ENCODE measurements at regions not wholly inside any gene's neighbourhood (a gene's known extent, or its start where the extent isn't known, plus 50 kb on each side); places are given as distances from the start of the nearest gene placed in this dataset.
A peak's percentile ranks its signal among the peaks of the same experiment; 100 is the strongest.
"Not testable (repeated sequence)": the region's sequence is repeated elsewhere in the genome, so short reads cannot be mapped to it uniquely, and the experiment has no call there.

GRCh38 chr13:24563087-24563486 is 50.5 kb upstream of the PARP4 start:
- no peak for DNase-seq (ENCODE audit: low read depth)
- H3K4me3 ChIP-seq (ENCODE audit: low read length): no peak overlapping the region
- TF ChIP-seq CTCF (conservative IDR thresholded peaks at IDR 0.05; ENCODE audit: low read depth, low read length): no peak

- H3K4me3 ChIP-seq (ENCODE audit: low read length); DNase-seq (ENCODE audit: low read depth): not testable (repeated sequence)
These were observed 51.4 kb upstream of the PARP4 start for GRCh38 chr13:24563971-24564370.

- no peak for TF ChIP-seq CTCF (conservative IDR thresholded peaks at IDR 0.05; ENCODE audit: low read depth, low read length)
- no peak overlapping the region for H3K4me3 ChIP-seq (ENCODE audit: low read length)
- no peak for DNase-seq (ENCODE audit: low read depth)
These were observed 52.3 kb upstream of the PARP4 start for GRCh38 chr13:24564881-24565280.

GRCh38 chr13:24567593-24567992 is 55.0 kb upstream of the PARP4 start:
- H3K4me3 ChIP-seq (ENCODE audit: low read length); DNase-seq (ENCODE audit: low read depth): not testable (repeated sequence)

- TF ChIP-seq CTCF (conservative IDR thresholded peaks at IDR 0.05; ENCODE audit: low read depth, low read length): no peak
- no peak for DNase-seq (ENCODE audit: low read depth)
- no peak overlapping the region for H3K4me3 ChIP-seq (ENCODE audit: low read length)
These were observed 62.3 kb upstream of the PARP4 start for GRCh38 chr13:24574847-24575246.

- not testable (repeated sequence) for DNase-seq (ENCODE audit: low read depth)
- peak; percentile 53 for TF ChIP-seq CTCF (conservative IDR thresholded peaks at IDR 0.05; ENCODE audit: low read depth, low read length)
- H3K4me3 ChIP-seq (ENCODE audit: low read length): peak overlapping the region; percentile 22
These were observed 67.7 kb upstream of the PARP4 start for GRCh38 chr13:24580315-24580714.

- H3K4me3 ChIP-seq (ENCODE audit: low read length); DNase-seq (ENCODE audit: low read depth): not testable (repeated sequence)
These were observed 69.0 kb upstream of the PARP4 start for GRCh38 chr13:24581578-24581977.

GRCh38 chr13:24591697-24592096 is 79.1 kb upstream of the PARP4 start:
- H3K4me3 ChIP-seq (ENCODE audit: low read length); DNase-seq (ENCODE audit: low read depth): not testable (repeated sequence)

GRCh38 chr13:24597906-24598670 is 82.1 kb upstream of the ATP12A start:
- DNase-seq (ENCODE audit: low read depth); H3K4me3 ChIP-seq (ENCODE audit: low read length): not testable (repeated sequence)

- not testable (repeated sequence) for H3K4me3 ChIP-seq (ENCODE audit: low read length); DNase-seq (ENCODE audit: low read depth)
These were observed 81.0 kb upstream of the ATP12A start for GRCh38 chr13:24599019-24599791.
